ENCODE measurements at regions not wholly inside any gene's neighbourhood (a gene's known extent, or its start where the extent isn't known, plus 50 kb on each side); places are given as distances from the start of the nearest gene placed in this dataset.

DNA sequence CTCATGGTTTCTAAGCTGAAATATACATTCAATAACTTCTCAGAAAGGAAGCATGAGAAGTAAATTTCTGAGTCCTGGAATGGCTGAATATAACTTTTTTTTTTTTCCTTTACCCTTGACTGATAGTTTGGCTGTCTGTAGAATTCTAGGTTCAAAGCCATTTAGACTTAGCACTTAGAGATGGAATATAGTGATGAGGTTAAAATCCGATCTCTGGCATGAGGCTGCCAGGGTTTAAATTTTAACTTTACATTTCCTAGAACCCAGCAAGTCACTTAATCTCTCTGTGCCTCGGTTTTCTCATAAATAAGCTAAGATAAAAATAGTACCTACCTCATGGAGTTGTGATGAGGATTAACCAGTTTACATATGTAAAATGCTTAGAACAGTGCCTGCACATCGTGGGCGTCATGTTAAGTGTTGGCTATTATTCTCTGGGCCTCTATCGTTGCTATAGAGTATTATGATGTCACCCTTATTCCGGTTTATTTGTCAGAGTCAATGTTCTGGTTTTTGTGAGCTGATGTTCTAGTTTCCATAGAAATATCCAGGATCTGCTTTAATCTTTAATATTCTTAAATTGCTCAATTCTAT is 199.8 kb upstream of the TLE3 start:
- H3K14ac ChIP-seq (ENCODE audit: insufficient read length): no peak overlapping the region

More for the DNA sequence above, 199.8 kb upstream of the TLE3 start:
- Histone ChIP-seq H4K91ac (replicated peaks; ENCODE audit: insufficient read length, low read length) (no peak overlapping the region), H2AFZ (ENCODE audit: low read length) (no peak overlapping the region), H3K4ac (replicated peaks; ENCODE audit: insufficient read length, low read depth, low read length) (no peak overlapping the region), H3K23ac (ENCODE audit: insufficient read length) (no peak overlapping the region), H3K79me1 (ENCODE audit: low read depth, low read length) (no peaks in the 10 kb centered on the region), H3K4me2 (ENCODE audit: insufficient read depth in 1 of 2, low read depth in 2 of 2, low read length in 2 of 2) (no peak overlapping the region), H4K20me1 (replicated peaks in 1 of 2; ENCODE audit: control insufficient read depth in 1 of 2, insufficient read depth in 2 of 2, low read length in 2 of 2) (no peaks in the 10 kb centered on the region), H4K5ac (ENCODE audit: insufficient read length, low read depth, low read length) (no peak overlapping the region), H3K4me1 (replicated peaks in 1 of 4; ENCODE audit: control insufficient read depth in 3 of 4, insufficient read depth in 4 of 4, low read length in 3 of 4) (no peaks in the 10 kb centered on the region), H2BK120ac (replicated peaks; ENCODE audit: low read depth, low read length) (no peak overlapping the region), H2BK20ac (ENCODE audit: low read length) (no peak overlapping the region), H3K18ac (ENCODE audit: extremely low read depth, low read length) (no peak overlapping the region), H2BK12ac (ENCODE audit: low read depth, low read length) (no peak overlapping the region), H3K9me3 (ENCODE audit: insufficient read depth in 2 of 2, low read depth in 1 of 2, low read length in 1 of 2) (no peaks in the 10 kb centered on the region), H2BK5ac (ENCODE audit: low read depth, low read length) (no peak overlapping the region), H4K8ac (ENCODE audit: extremely low read depth, insufficient read depth, low read length) (no peak overlapping the region), H3K23me2 (ENCODE audit: low read depth, low read length) (peaks cover 5% of the 10 kb centered on the region; the same call in 1 of the 2 replicates), H3K27me3 (replicated peaks in 1 of 4; ENCODE audit: control insufficient read depth in 3 of 4, extremely low read depth in 1 of 4, insufficient read depth in 3 of 4, low read length in 3 of 4) (no peaks in the 10 kb centered on the region), H2BK15ac (ENCODE audit: low read length) (no peak overlapping the region), H3K79me2 (ENCODE audit: control insufficient read depth in 1 of 2, insufficient read depth in 2 of 2, low read length in 2 of 2) (no peaks in the 10 kb centered on the region), H3K4me3 (ENCODE audit: extremely low read depth in 1 of 4, insufficient read depth in 2 of 4, low read depth in 3 of 4, low read length in 4 of 4) (no peak overlapping the region), H3K9ac (replicated peaks in 1 of 4; ENCODE audit: extremely low read depth in 1 of 4, low read depth in 3 of 4, low read length in 3 of 4) (no peak overlapping the region), H3K36me3 (ENCODE audit: control insufficient read depth in 2 of 4, insufficient read depth in 4 of 4, low read length in 3 of 4) (no peaks in the 10 kb centered on the region), H2AK5ac (ENCODE audit: low read depth, low read length) (no peak overlapping the region), H3K27ac (ENCODE audit: low read depth, low read length) (no peak overlapping the region), H3K56ac (replicated peaks; ENCODE audit: insufficient read length, low read depth, low read length) (no peak overlapping the region)
- ChIA-PET POLR2A (ENCODE audit: partially characterized antibody) (no interaction called here), CTCF (ENCODE audit: partially characterized antibody) (interaction anchor here (0.8 to 1.5 kb wide), 3 partner anchors 16 to 66 kb away, joined by 3 to 4 read pairs (median 3); no protein-coding TSS in a partner anchor)
- WGBS, 2 experiments (ENCODE audit: extremely low coverage in 1 of 2, insufficient coverage in 1 of 2, insufficient read length in 1 of 2, insufficient replicate concordance in 2 of 2, low coverage in 1 of 2, low lambda C conversion rate in 2 of 2, missing lambda C conversion rate in 1 of 2): 92% methylated on average over 6 of the region's 6 CpGs; no CpG with 5 or more reads in 1 of the 2 experiments
- FAIRE-seq (no peak), DNase-seq (ENCODE audit: low read depth in 1 of 2, low spot score in 2 of 2) (no peak)
- TF ChIP-seq ZNF274 (IDR thresholded peaks at IDR 0.05; ENCODE audit: borderline replicate concordance, extremely low read depth, low read length) (no peak), JUN (IDR thresholded peaks at IDR 0.05; ENCODE audit: low read depth, low read length) (no peak), NANOG (IDR thresholded peaks at IDR 0.05; ENCODE audit: insufficient read depth, low read depth, low read length, poor library complexity, severe bottlenecking) (no peak), RXRA (IDR thresholded peaks at IDR 0.05; ENCODE audit: insufficient read depth, low read depth, low read length) (no peak), SIN3A (conservative IDR thresholded peaks at IDR 0.05 in 1 of 2, IDR thresholded peaks at IDR 0.05 in 1 of 2; ENCODE audit: low read depth in 1 of 2, low read length in 2 of 2) (no peak)
- TF ChIP-seq, protein P1, sequence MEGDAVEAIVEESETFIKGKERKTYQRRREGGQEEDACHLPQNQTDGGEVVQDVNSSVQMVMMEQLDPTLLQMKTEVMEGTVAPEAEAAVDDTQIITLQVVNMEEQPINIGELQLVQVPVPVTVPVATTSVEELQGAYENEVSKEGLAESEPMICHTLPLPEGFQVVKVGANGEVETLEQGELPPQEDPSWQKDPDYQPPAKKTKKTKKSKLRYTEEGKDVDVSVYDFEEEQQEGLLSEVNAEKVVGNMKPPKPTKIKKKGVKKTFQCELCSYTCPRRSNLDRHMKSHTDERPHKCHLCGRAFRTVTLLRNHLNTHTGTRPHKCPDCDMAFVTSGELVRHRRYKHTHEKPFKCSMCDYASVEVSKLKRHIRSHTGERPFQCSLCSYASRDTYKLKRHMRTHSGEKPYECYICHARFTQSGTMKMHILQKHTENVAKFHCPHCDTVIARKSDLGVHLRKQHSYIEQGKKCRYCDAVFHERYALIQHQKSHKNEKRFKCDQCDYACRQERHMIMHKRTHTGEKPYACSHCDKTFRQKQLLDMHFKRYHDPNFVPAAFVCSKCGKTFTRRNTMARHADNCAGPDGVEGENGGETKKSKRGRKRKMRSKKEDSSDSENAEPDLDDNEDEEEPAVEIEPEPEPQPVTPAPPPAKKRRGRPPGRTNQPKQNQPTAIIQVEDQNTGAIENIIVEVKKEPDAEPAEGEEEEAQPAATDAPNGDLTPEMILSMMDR (IDR thresholded peaks at IDR 0.05; ENCODE audit: control extremely low read depth in 1 of 3, insufficient read depth in 1 of 3, low read depth in 1 of 3, low read length in 3 of 3): no peak

Measured in H1 (cell line).